KG1 (cell line): ENCODE measurements at regions not wholly inside any gene's neighbourhood (a gene's known extent, or its start where the extent isn't known, plus 50 kb on each side); places are given as distances from the start of the nearest gene placed in this dataset.

Experiments used
- DNase-seq: peaks from one replicate; lab custom pipeline; 2025; lab: John Stamatoyannopoulos, UW

- DNase-seq, result no peak
Observed at GRCh38 chr12:124489220-124489619, 78.2 kb downstream of the NCOR2 start.

- no peak for DNase-seq
Observed at GRCh38 chr12:124488520-124488919, 78.9 kb downstream of the NCOR2 start.

- DNase-seq, result no peak
Observed at GRCh38 chr12:124487834-124488165, 79.6 kb downstream of the NCOR2 start.

GRCh38 chr12:124487066-124487833 lies 80.2 kb downstream of the NCOR2 start:
- DNase-seq, result no peak

- DNase-seq, result no peak
Observed at GRCh38 chr12:124486346-124486963, 81.0 kb downstream of the NCOR2 start.

- DNase-seq, result no peak
Observed at GRCh38 chr12:124485371-124485770, 82.0 kb downstream of the NCOR2 start.

GRCh38 chr12:124484526-124484953 lies 82.9 kb downstream of the NCOR2 start:
- no peak for DNase-seq

- DNase-seq, result no peak
Observed at GRCh38 chr12:124484067-124484466, 83.3 kb downstream of the NCOR2 start.

GRCh38 chr12:124482901-124483799 lies 84.3 kb downstream of the NCOR2 start:
- no peak for DNase-seq

GRCh38 chr12:124482567-124482893 lies 84.9 kb downstream of the NCOR2 start:
- DNase-seq, result no peak

- no peak for DNase-seq
Observed at GRCh38 chr12:124481772-124482566, 85.4 kb downstream of the NCOR2 start.

- no peak for DNase-seq
Observed at GRCh38 chr12:124481257-124481750, 86.1 kb downstream of the NCOR2 start.

GRCh38 chr12:124480469-124481256 lies 86.7 kb downstream of the NCOR2 start:
- no peak for DNase-seq

- DNase-seq, result no peak
Observed at GRCh38 chr12:124479680-124480468, 87.5 kb downstream of the NCOR2 start.

- DNase-seq, result no peak
Observed at GRCh38 chr12:124478985-124479645, 88.3 kb downstream of the NCOR2 start.

- no peak for DNase-seq
Observed at GRCh38 chr12:124478416-124478815, 89.0 kb downstream of the NCOR2 start.

- DNase-seq, result no peak
Observed at GRCh38 chr12:124477107-124477915, 90.1 kb downstream of the NCOR2 start.

GRCh38 chr12:124476011-124476400 lies 91.4 kb downstream of the NCOR2 start:
- no peak for DNase-seq
